Right hindlimb (tissue), 1 donor: ENCODE measurements at regions not wholly inside any gene's neighbourhood (a gene's known extent, or its start where the extent isn't known, plus 50 kb on each side); places are given as distances from the start of the nearest gene placed in this dataset.
"Not testable (repeated sequence)": the region's sequence is repeated elsewhere in the genome, so short reads cannot be mapped to it uniquely, and the experiment has no call there.

ENCODE experiments used
- DNase-seq: peaks from one replicate; pipeline ENCODE4 v3.0.0-alpha.2; 2018

DNA sequence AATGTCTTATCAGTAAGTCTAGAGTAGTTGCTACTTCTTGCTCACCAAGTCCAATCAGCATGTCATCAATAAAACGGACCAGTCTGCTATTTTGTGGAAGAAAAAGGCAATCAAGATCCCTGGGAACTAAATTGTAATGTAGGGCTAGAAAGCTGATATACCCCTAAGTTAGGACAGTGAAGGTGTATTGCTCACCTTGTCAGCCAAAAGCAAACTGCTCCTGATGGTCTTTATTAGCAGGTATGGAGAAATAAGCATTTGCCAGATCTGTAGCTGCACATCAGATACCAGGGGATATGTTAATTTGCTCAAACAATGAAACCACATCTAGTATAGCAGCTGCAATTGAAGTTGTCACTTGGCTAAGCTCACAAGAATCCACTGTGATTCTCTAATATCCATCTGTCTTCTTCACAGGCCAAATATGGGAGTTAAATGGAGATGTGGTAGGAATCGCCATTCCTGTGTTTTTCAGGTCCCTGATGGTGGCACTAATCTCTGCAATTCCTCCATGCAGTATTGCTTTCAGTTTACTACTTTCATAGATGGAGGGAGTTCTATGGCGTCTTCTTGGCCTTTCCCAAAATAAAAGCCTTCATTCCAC, 75.0 kb downstream of the TMEM237 start:
- no peak for DNase-seq

DNA sequence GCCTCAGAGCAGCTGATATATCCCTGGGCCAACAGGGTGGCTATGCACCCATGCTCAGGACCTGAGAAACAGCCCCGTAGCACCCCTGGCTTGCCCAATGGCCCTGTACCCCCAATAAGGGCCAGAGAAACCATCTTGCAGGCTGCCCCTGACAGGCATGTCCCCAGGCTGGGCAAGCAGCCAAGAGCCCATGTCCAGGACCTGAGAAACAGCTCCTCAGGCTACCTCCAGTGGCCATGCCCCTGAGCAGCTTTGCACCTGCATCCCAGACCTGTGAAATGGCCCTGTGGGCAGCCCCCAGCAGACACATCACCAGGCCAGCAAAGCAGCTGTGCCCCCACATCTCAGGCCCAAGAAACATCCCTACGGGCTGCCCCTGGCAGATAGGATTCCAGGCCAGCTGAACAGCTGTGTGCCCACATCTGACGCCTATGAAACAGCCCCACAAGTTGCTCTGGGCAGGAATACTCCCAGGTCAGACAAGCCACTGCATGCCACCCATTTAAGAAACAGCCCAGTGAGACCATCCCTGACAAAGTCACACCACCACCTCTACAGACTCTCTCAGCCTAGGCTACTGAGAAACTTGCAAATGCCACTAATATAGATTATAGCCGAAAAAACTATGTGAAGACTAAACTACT, 84.1 kb downstream of the TMEM237 start:
- peak; percentile 16 for DNase-seq

GRCh38 chr2:201558665-201559064, 84.6 kb downstream of the TMEM237 start:
- no peak for DNase-seq

DNA sequence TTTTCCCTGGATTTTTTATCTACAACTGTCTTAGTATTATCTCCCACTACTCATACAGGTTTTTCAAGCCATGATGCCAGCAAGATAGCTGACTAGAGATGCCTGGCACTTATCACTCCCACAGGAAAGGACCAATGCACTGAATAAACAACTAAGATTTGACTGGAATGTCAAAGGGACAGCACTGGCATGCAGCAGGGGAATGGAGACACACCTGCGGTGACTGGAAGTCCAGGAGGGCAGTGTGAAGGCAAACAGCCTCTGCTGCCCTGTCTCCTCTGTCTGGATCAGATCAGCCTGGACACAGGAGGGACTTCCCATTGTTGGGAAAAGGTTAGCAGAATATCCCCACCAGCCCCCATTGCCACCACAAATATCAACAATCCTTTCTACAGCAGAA, 85.1 kb downstream of the TMEM237 start:
- DNase-seq = no peak

DNA sequence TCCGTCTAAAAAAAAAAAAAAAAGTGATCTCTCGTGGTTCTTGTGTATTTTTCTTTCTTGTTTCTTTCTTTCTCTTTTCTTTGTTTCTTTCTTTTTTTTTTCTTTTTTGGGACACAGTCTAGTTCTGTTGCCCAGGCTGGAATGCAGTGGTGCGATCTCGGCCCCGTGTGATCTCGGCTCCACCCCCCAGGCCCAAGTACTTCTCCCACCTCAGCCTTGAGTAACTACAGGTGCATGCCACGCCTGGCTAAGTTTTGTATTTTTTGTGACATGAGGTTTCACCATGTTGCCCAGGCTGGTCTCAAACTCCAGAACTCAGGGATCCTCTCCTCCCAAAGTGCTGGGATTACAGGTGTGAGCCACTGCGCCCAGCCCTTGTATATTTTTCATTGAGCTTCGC, 91.4 kb downstream of the TMEM237 start:
- DNase-seq = no peak

DNA sequence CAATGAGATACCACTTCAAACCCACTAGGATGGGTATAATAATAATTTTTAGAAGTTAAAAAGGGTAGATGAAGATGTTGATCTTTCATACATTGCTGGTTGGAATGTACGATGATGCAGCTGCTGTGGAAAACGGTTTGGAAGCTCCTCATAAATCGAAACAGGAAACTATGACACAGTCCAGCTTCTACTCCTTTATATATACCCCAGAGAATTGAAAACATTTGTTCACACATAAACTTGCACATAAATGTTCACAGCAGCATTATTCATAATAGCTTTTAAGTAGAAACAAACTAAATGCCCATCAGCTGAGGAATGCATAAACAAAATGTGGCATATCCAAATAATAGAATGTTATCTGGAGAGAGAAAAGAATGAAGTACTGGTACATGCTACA, 95.0 kb downstream of the STRADB start:
- no peak for DNase-seq

DNA sequence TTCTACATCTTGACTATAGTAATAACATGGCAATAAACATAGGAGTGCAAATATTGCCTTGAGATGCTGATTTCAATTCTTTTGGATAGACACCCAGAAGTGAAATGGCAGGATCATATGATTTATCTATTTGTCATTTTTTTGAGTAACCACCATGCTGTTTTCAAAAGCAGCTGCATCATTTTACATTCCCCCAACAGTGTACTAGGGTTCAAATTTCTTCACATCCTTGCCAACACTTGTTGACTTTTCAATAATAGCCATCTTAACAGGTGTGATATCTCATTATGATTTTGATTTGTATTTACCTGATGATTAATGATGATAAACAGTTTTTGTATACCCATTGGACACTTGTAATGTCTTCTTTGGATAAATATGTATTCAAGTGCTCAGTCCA, 90.8 kb downstream of the STRADB start:
- DNase-seq = no peak

DNA sequence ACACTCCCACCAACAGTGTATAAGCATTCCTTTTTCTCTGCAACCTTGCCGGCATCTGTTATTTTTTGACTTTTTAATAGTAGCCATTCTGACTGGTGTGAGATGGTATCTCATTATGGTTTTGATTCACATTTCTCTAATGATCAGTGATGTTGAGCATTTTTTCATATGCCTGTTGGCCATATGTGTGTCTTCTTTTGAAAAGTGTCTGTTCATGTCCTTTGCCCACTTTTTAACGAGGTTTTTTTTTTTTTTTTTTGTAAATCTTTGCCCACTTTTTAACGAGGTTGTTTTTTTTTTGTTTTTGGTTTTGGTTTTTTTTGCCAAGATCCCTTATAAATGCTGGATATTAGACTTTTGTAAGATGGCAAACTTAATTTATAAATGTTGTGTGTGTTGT, 87.7 kb downstream of the STRADB start:
- not testable (repeated sequence) for DNase-seq

GRCh38 chr2:201538025-201538424, 86.5 kb downstream of the STRADB start:
- no peak for DNase-seq

GRCh38 chr2:201536754-201537153, 85.2 kb downstream of the STRADB start:
- DNase-seq = no peak

DNA sequence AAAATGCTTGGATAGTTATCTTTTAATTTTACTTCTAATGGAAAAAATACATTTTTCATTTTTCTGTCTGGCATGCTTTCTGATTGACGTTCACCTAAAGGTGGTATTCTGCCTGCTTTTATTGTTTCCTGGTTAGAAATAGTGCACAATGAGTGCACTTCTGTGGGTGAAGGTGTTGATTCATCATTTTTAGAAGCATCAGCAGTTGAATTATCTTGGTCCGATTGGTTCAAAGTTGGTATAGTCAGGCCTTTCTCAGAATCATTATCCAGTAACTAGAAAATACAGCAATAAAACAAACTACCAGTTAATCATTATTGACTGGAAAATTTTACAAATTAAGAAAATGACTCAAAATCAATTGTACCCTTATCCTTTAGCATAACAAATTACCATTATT, 84.5 kb downstream of the STRADB start:
- DNase-seq = no peak

DNA sequence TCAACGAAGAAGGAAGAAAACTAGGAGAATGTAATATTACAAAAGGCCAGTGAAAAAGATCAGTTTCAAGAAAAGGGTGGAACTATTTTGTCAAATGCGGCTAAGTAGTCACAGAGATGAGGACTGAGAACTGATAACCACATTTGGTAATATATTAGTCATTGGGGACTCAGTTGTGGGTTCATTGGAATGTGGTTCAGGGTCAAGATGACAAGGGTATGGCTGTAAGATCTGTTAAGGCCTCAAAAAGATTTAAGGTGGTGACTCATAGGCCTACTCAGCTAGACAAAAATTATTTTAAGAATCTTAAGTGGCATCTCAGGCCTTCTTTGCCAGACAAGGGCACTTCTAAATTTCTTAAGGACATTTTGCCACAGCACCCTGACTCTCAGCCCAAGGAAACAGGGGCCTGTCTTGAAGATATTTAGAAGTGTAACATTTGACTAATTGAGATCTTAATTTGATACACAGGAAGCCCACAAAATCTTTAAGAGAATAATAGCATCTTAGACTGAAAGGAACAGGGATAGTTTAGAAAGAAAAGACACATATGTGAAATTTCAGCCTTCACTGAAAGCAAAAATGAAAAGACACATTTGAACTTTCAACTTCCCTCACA, 81.3 kb downstream of the STRADB start:
- no peak for DNase-seq
